ENCODE measurements at regions not wholly inside any gene's neighbourhood (a gene's known extent, or its start where the extent isn't known, plus 50 kb on each side); places are given as distances from the start of the nearest gene placed in this dataset.

DNA sequence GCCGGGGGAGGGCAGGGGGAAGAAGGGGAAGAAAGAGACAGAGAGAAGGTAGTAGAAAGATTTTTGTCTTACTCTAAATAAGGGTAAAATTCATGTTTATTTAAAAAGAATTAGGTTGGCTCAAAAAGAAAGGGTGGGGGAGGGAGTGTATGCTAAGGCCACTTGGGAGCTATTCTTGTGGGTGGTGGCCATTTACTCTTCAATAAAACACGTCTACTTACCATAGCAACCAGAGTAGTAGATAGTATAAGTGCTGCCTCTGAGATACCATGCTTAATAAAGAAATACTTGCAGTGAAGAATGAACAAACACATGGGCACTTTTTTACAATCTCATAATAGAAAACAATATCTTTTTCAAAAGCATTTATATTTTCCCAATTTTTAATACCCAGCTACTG lies 538.1 kb upstream of the PTBP2 start:
- DNase-seq (ENCODE audit: low read depth) (no peak), FAIRE-seq (no peak)
- Mint-ChIP-seq H3K9me3 (ENCODE audit: unreplicated experiment) (no peaks in the 10 kb centered on the region), H3K4me3 (ENCODE audit: unreplicated experiment) (no peak overlapping the region), H3K36me3 (ENCODE audit: low read depth, unreplicated experiment) (no peaks in the 10 kb centered on the region), H3K4me1 (ENCODE audit: low read depth, unreplicated experiment) (no peaks in the 10 kb centered on the region), H3K27ac (ENCODE audit: unreplicated experiment) (no peak overlapping the region), H3K27me3 (ENCODE audit: low read depth, unreplicated experiment) (no peaks in the 10 kb centered on the region)
- no peak overlapping the region for H3K4me3 ChIP-seq (ENCODE audit: insufficient read depth, low read depth, low read length)
- no peak overlapping the region for H3K4me2 ChIP-seq (ENCODE audit: low read length)
- no peak overlapping the region for H3K9ac ChIP-seq (ENCODE audit: low read length)
- no peaks in the 10 kb centered on the region for H3K27me3 ChIP-seq (ENCODE audit: insufficient read depth, low read length)
- no peaks in the 10 kb centered on the region for H4K20me1 ChIP-seq (ENCODE audit: insufficient read depth, low read length)
- no peak overlapping the region for H3K27ac ChIP-seq (ENCODE audit: low read depth, low read length)
- no peak overlapping the region for H2AFZ ChIP-seq (ENCODE audit: low read depth, low read length)
- H3K36me3 ChIP-seq (ENCODE audit: insufficient read depth, low read length) = no peaks in the 10 kb centered on the region
- H3K79me2 ChIP-seq (ENCODE audit: insufficient read depth, low read length) = no peaks in the 10 kb centered on the region
- no peaks in the 10 kb centered on the region for H3K9me3 ChIP-seq (ENCODE audit: insufficient read depth, low read depth, low read length)
- TF ChIP-seq EZH2 (IDR thresholded peaks at IDR 0.05; ENCODE audit: insufficient read depth, low read length) = no peak
- TF ChIP-seq CTCF (IDR thresholded peaks at IDR 0.05; ENCODE audit: insufficient read depth, low read depth, low read length) = no peak
- H3K4me1 ChIP-seq (ENCODE audit: insufficient read depth, low read length) = no peaks in the 10 kb centered on the region

DNA sequence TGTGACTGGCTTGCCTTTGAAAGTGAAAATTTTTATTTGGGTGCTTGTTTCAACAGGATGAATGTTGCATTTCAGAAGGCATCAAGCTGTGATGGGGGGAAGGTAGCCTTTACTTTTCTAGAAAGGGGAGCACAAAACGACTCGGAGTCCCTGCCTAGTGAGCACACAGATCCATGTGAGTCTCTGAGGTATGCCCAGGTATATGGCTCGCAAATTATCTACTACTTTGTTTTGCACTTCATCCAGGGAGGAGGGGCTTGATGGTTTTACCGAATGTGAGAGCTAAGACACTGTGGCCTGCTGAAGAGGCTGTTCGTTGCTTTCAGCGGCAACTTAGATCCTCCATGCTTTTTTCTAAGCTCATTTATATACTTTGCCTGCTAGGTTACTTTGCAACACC lies 537.7 kb upstream of the PTBP2 start:
- Histone ChIP-seq H3K36me3 (ENCODE audit: insufficient read depth, low read length) (no peaks in the 10 kb centered on the region), H2AFZ (ENCODE audit: low read depth, low read length) (no peak overlapping the region), H3K4me3 (ENCODE audit: insufficient read depth, low read depth, low read length) (no peak overlapping the region), H3K27me3 (ENCODE audit: insufficient read depth, low read length) (no peaks in the 10 kb centered on the region), H3K4me1 (ENCODE audit: insufficient read depth, low read length) (no peaks in the 10 kb centered on the region), H3K79me2 (ENCODE audit: insufficient read depth, low read length) (no peaks in the 10 kb centered on the region), H3K9me3 (ENCODE audit: insufficient read depth, low read depth, low read length) (no peaks in the 10 kb centered on the region), H3K9ac (ENCODE audit: low read length) (no peak overlapping the region), H3K27ac (ENCODE audit: low read depth, low read length) (no peak overlapping the region), H3K4me2 (ENCODE audit: low read length) (no peak overlapping the region), H4K20me1 (ENCODE audit: insufficient read depth, low read length) (no peaks in the 10 kb centered on the region)
- H3K36me3 Mint-ChIP-seq (ENCODE audit: low read depth, unreplicated experiment) = no peaks in the 10 kb centered on the region
- H3K9me3 Mint-ChIP-seq (ENCODE audit: unreplicated experiment) = no peaks in the 10 kb centered on the region
- no peaks in the 10 kb centered on the region for H3K27me3 Mint-ChIP-seq (ENCODE audit: low read depth, unreplicated experiment)
- H3K4me3 Mint-ChIP-seq (ENCODE audit: unreplicated experiment) = no peak overlapping the region
- FAIRE-seq = no peak
- no peak overlapping the region for H3K27ac Mint-ChIP-seq (ENCODE audit: unreplicated experiment)
- no peaks in the 10 kb centered on the region for H3K4me1 Mint-ChIP-seq (ENCODE audit: low read depth, unreplicated experiment)
- no peak for DNase-seq (ENCODE audit: low read depth)
- TF ChIP-seq EZH2 (IDR thresholded peaks at IDR 0.05; ENCODE audit: insufficient read depth, low read length) (no peak), CTCF (IDR thresholded peaks at IDR 0.05; ENCODE audit: insufficient read depth, low read depth, low read length) (no peak)

GRCh38 chr1:96185181-96185580 lies 536.4 kb upstream of the PTBP2 start:
- Mint-ChIP-seq H3K36me3 (ENCODE audit: low read depth, unreplicated experiment) (no peaks in the 10 kb centered on the region), H3K27me3 (ENCODE audit: low read depth, unreplicated experiment) (no peaks in the 10 kb centered on the region), H3K9me3 (ENCODE audit: unreplicated experiment) (no peaks in the 10 kb centered on the region), H3K27ac (ENCODE audit: unreplicated experiment) (no peak overlapping the region), H3K4me1 (ENCODE audit: low read depth, unreplicated experiment) (no peaks in the 10 kb centered on the region), H3K4me3 (ENCODE audit: unreplicated experiment) (no peak overlapping the region)
- H3K79me2 ChIP-seq (ENCODE audit: insufficient read depth, low read length) = no peaks in the 10 kb centered on the region
- TF ChIP-seq EZH2 (IDR thresholded peaks at IDR 0.05; ENCODE audit: insufficient read depth, low read length) (no peak), CTCF (IDR thresholded peaks at IDR 0.05; ENCODE audit: insufficient read depth, low read depth, low read length) (no peak)
- H3K9me3 ChIP-seq (ENCODE audit: insufficient read depth, low read depth, low read length) = no peaks in the 10 kb centered on the region
- H4K20me1 ChIP-seq (ENCODE audit: insufficient read depth, low read length) = no peaks in the 10 kb centered on the region
- no peak for DNase-seq (ENCODE audit: low read depth)
- H2AFZ ChIP-seq (ENCODE audit: low read depth, low read length) = no peak overlapping the region
- H3K4me2 ChIP-seq (ENCODE audit: low read length) = no peak overlapping the region
- no peak overlapping the region for H3K4me3 ChIP-seq (ENCODE audit: insufficient read depth, low read depth, low read length)
- H3K9ac ChIP-seq (ENCODE audit: low read length) = no peak overlapping the region
- H3K27ac ChIP-seq (ENCODE audit: low read depth, low read length) = no peak overlapping the region
- no peaks in the 10 kb centered on the region for H3K27me3 ChIP-seq (ENCODE audit: insufficient read depth, low read length)
- no peaks in the 10 kb centered on the region for H3K4me1 ChIP-seq (ENCODE audit: insufficient read depth, low read length)
- H3K36me3 ChIP-seq (ENCODE audit: insufficient read depth, low read length) = no peaks in the 10 kb centered on the region
- no peak for FAIRE-seq

All from astrocyte (in vitro differentiated cells and primary cell).